ENCODE measurements at regions not wholly inside any gene's neighbourhood (a gene's known extent, or its start where the extent isn't known, plus 50 kb on each side); places are given as distances from the start of the nearest gene placed in this dataset.

GRCh38 chr2:206368933-206369569 is 74.3 kb upstream of the ADAM23 start:
- TF ChIP-seq POLR2A (IDR thresholded peaks at IDR 0.05) (no peak), CTCF (IDR thresholded peaks at IDR 0.05 in 8 of 11, conservative IDR thresholded peaks at IDR 0.05 in 3 of 11) (no peak)
